Right lobe of liver (tissue), 4 donors: ENCODE measurements at regions not wholly inside any gene's neighbourhood (a gene's known extent, or its start where the extent isn't known, plus 50 kb on each side); places are given as distances from the start of the nearest gene placed in this dataset.

Experiments
- POLR2A ChIP-seq: fragments of 450-650 bp; IDR thresholded peaks from one replicate; pipeline ENCODE4 v1.6.1; 2017; ENCODE audit warnings: antibody characterized with exemption, mild to moderate bottlenecking
- TF ChIP-seq, protein P1 (sequence below), 4 donors: fragments of 200-600 bp in 3 of 4; fragments of 450-650 bp in 1 of 4; IDR thresholded peaks; one replicate each; pipeline versions ENCODE4 v1.5.1 to v1.8.0; 2016 to 2022; ENCODE audit warnings: antibody characterized with exemption in 4 of 4, mild to moderate bottlenecking in 2 of 4
- donor health status: DM: no; HTN: no; CAD: no.
- donor health status: DM: no; HTN: no; CAD: no.
- donor health status: DM: no; HTN: yes; CAD: no.

GRCh38 chr20:21456207-21456606 is 57.7 kb downstream of the NKX2-2 start:
- TF ChIP-seq, protein P1, sequence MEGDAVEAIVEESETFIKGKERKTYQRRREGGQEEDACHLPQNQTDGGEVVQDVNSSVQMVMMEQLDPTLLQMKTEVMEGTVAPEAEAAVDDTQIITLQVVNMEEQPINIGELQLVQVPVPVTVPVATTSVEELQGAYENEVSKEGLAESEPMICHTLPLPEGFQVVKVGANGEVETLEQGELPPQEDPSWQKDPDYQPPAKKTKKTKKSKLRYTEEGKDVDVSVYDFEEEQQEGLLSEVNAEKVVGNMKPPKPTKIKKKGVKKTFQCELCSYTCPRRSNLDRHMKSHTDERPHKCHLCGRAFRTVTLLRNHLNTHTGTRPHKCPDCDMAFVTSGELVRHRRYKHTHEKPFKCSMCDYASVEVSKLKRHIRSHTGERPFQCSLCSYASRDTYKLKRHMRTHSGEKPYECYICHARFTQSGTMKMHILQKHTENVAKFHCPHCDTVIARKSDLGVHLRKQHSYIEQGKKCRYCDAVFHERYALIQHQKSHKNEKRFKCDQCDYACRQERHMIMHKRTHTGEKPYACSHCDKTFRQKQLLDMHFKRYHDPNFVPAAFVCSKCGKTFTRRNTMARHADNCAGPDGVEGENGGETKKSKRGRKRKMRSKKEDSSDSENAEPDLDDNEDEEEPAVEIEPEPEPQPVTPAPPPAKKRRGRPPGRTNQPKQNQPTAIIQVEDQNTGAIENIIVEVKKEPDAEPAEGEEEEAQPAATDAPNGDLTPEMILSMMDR (IDR thresholded peaks at IDR 0.05): no peak
- no peak for TF ChIP-seq POLR2A
